ENCODE measurements at regions not wholly inside any gene's neighbourhood (a gene's known extent, or its start where the extent isn't known, plus 50 kb on each side); places are given as distances from the start of the nearest gene placed in this dataset.
A peak's percentile ranks its signal among the peaks of the same experiment; 100 is the strongest.

DNA sequence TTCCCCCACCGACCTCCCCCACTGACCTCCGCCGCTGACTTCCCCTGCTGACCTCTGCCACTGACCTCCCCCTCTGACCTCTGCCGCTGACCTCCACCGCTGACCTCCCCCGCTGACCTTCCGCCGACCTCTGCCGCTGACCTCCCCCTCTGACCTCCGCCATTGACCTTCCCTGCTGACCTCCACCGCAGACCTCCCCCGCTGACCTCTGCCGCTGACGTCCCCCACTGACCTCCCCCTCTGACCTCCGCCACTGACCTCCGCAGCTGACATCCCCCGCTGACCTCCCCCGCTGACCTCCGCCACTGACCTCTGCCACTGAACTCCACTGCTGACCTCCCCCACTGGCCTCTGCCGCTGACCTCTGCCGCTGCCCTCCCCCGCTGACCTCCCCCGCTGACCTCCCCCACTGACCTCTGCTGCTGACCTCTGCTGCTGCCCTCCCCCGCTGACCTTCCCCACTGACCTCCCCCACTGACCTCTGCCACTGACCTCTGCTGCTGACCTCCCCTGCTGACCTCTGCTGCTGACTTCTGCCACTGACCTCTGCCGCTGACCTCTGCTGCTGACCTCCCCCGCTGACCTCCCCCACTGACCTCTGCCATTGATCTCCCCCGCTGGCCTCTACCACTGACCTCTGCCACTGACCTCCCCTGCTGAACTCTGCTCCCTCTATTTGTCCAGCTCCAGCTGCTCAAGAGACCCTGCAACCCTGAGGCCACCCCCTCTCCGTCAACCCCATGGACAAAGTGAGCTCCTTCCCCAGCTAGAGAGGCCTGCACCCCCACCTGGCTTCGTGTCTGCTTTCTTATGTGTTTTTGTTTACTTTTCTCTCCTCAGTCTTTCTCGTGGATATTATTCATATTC is 91.4 kb upstream of the AFDN start:
- TF ChIP-seq, protein P1, sequence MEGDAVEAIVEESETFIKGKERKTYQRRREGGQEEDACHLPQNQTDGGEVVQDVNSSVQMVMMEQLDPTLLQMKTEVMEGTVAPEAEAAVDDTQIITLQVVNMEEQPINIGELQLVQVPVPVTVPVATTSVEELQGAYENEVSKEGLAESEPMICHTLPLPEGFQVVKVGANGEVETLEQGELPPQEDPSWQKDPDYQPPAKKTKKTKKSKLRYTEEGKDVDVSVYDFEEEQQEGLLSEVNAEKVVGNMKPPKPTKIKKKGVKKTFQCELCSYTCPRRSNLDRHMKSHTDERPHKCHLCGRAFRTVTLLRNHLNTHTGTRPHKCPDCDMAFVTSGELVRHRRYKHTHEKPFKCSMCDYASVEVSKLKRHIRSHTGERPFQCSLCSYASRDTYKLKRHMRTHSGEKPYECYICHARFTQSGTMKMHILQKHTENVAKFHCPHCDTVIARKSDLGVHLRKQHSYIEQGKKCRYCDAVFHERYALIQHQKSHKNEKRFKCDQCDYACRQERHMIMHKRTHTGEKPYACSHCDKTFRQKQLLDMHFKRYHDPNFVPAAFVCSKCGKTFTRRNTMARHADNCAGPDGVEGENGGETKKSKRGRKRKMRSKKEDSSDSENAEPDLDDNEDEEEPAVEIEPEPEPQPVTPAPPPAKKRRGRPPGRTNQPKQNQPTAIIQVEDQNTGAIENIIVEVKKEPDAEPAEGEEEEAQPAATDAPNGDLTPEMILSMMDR (IDR thresholded peaks at IDR 0.05): peak in 1 of 3 donors; percentile 52
- TF ChIP-seq POLR2A (IDR thresholded peaks at IDR 0.05): no peak
- 69 to 79% methylated on average over 30 of the region's 30 CpGs for WGBS, 2 donors
- DNase-seq (ENCODE audit: low spot score in 2 of 2): no peak
- no peak overlapping the region for H3K4me3 ChIP-seq (ENCODE audit: low read depth, poor library complexity, severe bottlenecking)
- intact Hi-C loops (cut with DNase I; ENCODE audit: low total_unique reads): no loop called here

DNA sequence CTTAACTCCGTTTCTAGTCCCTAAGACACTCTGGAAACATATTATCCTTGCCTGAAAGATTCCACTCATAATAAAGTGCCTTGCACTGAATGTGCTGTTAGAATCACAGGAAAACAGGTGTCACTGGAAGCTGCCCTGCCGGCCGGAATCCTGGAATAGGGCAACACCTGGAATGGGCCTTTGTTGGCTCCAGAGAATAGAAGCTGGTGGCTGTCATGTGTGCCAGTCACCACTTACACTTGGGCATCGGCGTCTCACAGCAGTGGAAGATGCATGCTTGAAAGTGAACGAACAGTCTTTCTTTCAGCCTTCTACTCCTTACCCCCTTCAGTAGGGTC is 90.8 kb upstream of the AFDN start:
- DNase-seq (ENCODE audit: low spot score in 2 of 2): no peak
- H3K4me3 ChIP-seq (ENCODE audit: low read depth, poor library complexity, severe bottlenecking): no peak overlapping the region
- WGBS, 2 donors: 73 to 76% methylated on average over 6 of the region's 6 CpGs
- intact Hi-C loops (cut with DNase I; ENCODE audit: low total_unique reads): no loop called here
- TF ChIP-seq POLR2A (IDR thresholded peaks at IDR 0.05): no peak
- TF ChIP-seq, protein P1 (IDR thresholded peaks at IDR 0.05): no peak

DNA sequence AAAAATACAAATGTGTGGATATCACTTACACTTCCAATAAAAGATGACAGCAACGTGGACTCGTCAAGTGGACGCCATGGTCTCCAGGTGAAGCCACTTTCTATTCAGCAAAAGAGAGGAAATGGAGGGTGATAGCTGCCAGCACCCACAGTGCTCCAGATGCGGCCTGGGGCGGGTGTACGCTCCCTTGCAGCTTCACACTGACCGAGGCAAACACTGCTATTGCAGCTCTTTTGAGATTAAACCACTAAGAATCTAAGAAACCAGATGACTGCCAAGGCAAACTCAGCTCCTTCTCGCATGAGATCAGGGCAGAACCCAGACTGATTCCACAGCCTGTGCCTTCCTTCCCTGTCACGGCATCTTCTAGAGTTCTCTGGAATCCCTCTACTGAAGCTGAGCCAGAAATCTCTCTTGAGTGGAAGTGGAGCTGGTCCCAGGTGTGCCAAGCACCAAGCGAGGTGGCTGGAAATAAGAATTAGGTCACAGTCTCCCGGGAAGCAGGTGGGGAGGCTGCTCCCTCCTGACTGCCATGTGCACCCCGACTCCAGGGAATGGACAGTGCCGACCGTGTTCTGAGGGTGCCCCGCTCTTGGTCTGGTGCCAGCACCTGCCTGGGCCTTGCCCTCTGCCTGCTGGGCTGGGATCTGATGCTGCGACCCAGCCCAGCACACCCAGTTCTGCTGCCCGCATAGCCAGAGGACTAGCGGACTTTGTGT is 90.1 kb upstream of the AFDN start:
- intact Hi-C loops (cut with DNase I; ENCODE audit: low total_unique reads): no loop called here
- H3K4me3 ChIP-seq (ENCODE audit: low read depth, poor library complexity, severe bottlenecking): no peak overlapping the region

DNA sequence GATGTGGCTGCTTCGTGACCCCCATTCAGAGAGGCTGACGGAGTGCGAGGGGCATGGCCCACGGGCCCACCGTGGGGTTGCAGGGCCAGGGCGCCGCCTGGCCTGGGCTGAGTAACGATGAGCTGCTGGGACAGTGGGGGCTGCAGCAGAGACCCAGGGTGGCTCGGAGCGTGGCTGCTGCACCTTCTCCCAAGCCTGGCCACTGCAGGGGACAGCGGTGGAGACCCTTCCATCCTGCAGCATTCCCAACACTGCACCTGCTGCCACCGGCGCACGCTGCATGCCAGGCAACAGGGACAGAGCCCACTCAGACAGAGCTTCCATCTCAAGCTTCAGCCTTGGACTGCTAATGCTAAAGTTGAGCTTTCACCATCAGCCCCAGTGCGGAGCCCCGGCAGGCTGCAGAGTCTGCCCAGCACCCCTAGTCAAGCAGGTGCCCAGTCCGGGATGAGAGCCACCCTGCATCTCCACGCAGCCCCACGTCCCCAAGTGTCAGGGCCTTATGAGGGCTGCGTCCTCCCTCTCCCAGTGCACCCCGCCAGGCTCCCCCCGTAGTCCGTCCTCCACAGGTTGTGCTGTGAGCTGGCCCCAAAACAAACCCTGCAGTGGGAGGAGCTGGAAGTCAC is 89.4 kb upstream of the AFDN start:
- intact Hi-C loops (cut with DNase I; ENCODE audit: low total_unique reads): no loop called here
- DNase-seq (ENCODE audit: low spot score in 2 of 2): no peak
- H3K4me3 ChIP-seq (ENCODE audit: low read depth, poor library complexity, severe bottlenecking): no peak overlapping the region
- TF ChIP-seq, protein P1 (IDR thresholded peaks at IDR 0.05): no peak
- no peak for TF ChIP-seq POLR2A (IDR thresholded peaks at IDR 0.05)
- 92% methylated on average over 18 to 21 of the region's 23 CpGs for WGBS, 2 donors

More for the DNA sequence above, 90.1 kb upstream of the AFDN start:
- TF ChIP-seq POLR2A (IDR thresholded peaks at IDR 0.05): no peak
- 74 to 81% methylated on average over 13 to 17 of the region's 18 CpGs for WGBS, 2 donors
- DNase-seq (ENCODE audit: low spot score in 2 of 2): no peak

DNA sequence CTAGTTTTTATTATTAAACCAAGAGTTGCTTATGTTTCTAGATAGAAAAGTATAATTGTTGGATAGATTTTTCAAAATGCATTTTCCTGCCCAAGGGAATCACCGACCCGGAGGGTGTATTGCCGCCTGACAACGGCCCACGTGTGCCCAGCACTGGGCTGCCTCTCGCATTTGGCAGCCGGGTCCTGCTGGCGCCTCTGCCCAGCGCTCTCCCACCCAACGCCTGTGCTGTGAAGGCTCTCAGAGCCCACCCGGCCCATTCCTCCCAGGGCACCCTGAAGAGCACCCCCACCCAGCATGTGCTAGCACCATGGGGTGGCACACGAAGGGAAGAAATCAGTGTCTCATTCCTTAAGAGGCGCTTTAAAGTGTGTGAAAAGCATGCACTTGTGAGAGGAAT is 88.3 kb upstream of the AFDN start:
- intact Hi-C loops (cut with DNase I; ENCODE audit: low total_unique reads): no loop called here
- TF ChIP-seq, protein P1 (IDR thresholded peaks at IDR 0.05): no peak
- TF ChIP-seq POLR2A (IDR thresholded peaks at IDR 0.05): no peak
- WGBS, 2 donors: 90 to 94% methylated on average over 13 of the region's 13 CpGs
- no peak overlapping the region for H3K4me3 ChIP-seq (ENCODE audit: low read depth, poor library complexity, severe bottlenecking)
- no peak for DNase-seq (ENCODE audit: low spot score in 2 of 2)

All from lower leg skin (tissue), 4 donors.